IPS-20b (cell line): ENCODE measurements at regions not wholly inside any gene's neighbourhood (a gene's known extent, or its start where the extent isn't known, plus 50 kb on each side); places are given as distances from the start of the nearest gene placed in this dataset.

Experiments used
- H3K27ac ChIP-seq: one replicate; pipeline ENCODE4 v1.5.1; 2013; ENCODE audit warnings: low read length
- H3K27me3 ChIP-seq: 2 replicates; pipeline ENCODE4 v1.6.1; 2013; ENCODE audit warnings: mild to moderate bottlenecking, low read length, inconsistent platforms; ENCODE audit not compliant: insufficient read depth
- H3K36me3 ChIP-seq: 2 replicates; pipeline ENCODE4 v1.6.1; 2013; ENCODE audit warnings: low read depth, mild to moderate bottlenecking, inconsistent platforms, low read length, moderate library complexity; ENCODE audit not compliant: insufficient read depth
- H3K4me1 ChIP-seq: 2 replicates; pipeline ENCODE4 v1.6.1; 2013; ENCODE audit warnings: mild to moderate bottlenecking, control low read depth, inconsistent platforms, low read length, moderate library complexity; ENCODE audit not compliant: insufficient read depth
- H3K4me3 ChIP-seq: 2 replicates; pipeline ENCODE4 v1.5.1; 2013; ENCODE audit warnings: mild to moderate bottlenecking, low read length, inconsistent platforms
- H3K9ac ChIP-seq: 2 replicates; pipeline ENCODE4 v1.6.1; 2013; ENCODE audit warnings: low read depth, mild to moderate bottlenecking, inconsistent platforms, low read length, moderate library complexity
- H3K9me3 ChIP-seq: 2 replicates; pipeline ENCODE4 v1.6.1; 2013; ENCODE audit warnings: mild to moderate bottlenecking, low read depth, low read length, inconsistent platforms; ENCODE audit not compliant: insufficient read depth

DNA sequence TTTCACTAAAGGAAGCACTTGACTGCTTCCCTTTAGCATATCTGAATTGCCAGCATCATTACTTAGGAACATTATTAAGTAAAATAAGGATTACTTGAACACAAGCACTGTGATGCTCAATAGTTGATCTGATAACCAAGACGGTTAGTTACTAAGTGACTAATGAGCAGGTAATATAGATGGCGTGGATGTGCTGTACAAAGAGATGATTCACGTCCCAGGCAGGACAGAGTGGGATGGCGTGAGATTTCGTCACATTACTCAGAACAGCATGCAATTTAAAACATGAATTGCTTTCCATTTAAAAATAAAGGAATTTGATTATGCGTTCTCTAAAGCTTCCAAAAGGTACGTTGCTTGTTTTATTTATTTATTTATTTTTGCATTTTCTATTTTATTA is 240.0 kb upstream of the ARHGEF26 start:
- no peaks in the 10 kb centered on the region for H3K36me3 ChIP-seq
- no peaks in the 10 kb centered on the region for H3K9me3 ChIP-seq
- no peak overlapping the region for H3K27ac ChIP-seq
- no peaks in the 10 kb centered on the region for H3K27me3 ChIP-seq
- no peaks in the 10 kb centered on the region for H3K4me1 ChIP-seq
- no peak overlapping the region for H3K4me3 ChIP-seq
- no peak overlapping the region for H3K9ac ChIP-seq

DNA sequence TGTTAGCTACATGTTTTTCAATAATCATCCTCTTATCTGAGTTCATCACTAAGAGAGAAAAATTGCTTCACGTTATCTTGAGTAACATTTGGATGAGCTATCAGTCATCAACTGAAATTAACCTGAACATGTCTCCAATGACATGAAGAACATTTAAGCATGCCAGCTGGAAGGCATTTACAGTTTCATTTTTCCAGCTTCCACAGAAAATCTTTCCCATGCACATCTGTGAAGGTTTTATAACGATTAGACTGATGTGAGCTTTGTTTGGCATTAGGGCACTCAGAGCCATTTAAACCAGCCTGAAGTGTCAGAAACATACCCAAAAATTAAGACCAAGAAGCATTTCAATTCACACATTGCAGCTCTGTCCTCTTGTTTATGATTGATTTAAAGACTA is 235.8 kb upstream of the ARHGEF26 start:
- Histone ChIP-seq H3K9ac (no peak overlapping the region), H3K27ac (no peak overlapping the region), H3K4me3 (no peak overlapping the region), H3K36me3 (no peaks in the 10 kb centered on the region), H3K4me1 (no peaks in the 10 kb centered on the region), H3K9me3 (no peaks in the 10 kb centered on the region), H3K27me3 (no peaks in the 10 kb centered on the region)

DNA sequence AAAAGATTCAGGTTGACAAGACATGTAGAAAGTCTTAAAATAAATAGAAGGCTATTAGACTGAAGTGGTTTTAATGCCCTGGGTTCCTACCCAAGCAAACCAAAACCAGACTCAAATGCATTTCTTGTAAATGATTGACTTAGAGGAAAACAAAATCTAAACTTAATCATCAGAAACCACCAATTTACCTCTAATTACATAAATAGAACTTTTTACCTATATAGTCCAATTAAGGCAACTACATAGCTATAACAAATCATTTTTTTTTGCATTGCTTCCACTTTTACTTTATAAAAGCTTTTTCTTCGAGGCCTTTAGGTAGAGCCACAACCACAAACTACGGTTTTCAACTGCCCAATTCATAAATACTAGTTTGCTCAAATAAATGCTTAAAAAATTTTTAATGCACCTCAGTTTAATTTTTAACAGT is 231.3 kb upstream of the ARHGEF26 start:
- no peak overlapping the region for H3K4me3 ChIP-seq
- H3K9me3 ChIP-seq = no peaks in the 10 kb centered on the region
- H3K9ac ChIP-seq = no peak overlapping the region
- H3K27me3 ChIP-seq = no peaks in the 10 kb centered on the region
- no peaks in the 10 kb centered on the region for H3K4me1 ChIP-seq
- H3K36me3 ChIP-seq = no peaks in the 10 kb centered on the region
- H3K27ac ChIP-seq = no peak overlapping the region

DNA sequence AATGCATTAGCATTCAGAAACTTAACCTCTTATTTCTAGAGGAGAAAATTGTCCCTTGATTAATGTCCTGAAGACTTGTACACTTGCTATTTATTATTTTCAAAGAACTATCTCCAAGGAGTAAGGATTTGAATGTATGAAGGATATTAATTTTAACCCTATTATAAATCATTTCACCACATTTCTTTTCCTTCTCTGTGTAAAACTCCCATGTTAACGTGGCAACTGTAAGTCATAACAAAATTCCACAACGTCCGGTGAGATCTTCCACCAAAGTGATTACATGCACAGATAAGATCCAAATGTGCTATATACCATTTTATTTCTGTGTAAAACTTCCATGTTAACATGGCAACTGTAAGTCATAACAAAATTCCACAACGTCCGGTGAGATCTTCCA is 229.1 kb upstream of the ARHGEF26 start:
- Histone ChIP-seq H3K4me1 (no peaks in the 10 kb centered on the region), H3K27me3 (no peaks in the 10 kb centered on the region), H3K36me3 (no peaks in the 10 kb centered on the region), H3K4me3 (no peak overlapping the region), H3K9me3 (no peaks in the 10 kb centered on the region), H3K9ac (no peak overlapping the region), H3K27ac (no peak overlapping the region)

DNA sequence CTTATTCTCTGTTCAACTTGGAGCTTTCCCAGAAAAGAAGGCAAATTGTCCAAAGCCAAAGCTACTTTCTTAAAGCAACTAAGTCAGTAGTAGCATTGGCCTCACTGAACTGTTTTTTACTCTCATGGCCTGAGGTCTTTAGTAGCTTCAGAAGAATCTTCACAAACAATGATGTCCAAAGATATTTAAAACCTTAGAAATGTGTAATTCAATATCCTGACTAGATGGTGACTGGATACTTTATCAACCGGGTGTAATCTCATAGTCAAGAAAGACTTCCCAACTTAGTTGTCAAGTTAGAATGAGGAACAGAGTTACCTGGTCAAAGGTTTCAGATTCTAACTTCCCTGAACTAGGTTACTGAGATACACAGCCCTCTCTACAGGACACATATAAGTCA is 226.3 kb upstream of the ARHGEF26 start:
- no peak overlapping the region for H3K27ac ChIP-seq
- H3K36me3 ChIP-seq = no peaks in the 10 kb centered on the region

DNA sequence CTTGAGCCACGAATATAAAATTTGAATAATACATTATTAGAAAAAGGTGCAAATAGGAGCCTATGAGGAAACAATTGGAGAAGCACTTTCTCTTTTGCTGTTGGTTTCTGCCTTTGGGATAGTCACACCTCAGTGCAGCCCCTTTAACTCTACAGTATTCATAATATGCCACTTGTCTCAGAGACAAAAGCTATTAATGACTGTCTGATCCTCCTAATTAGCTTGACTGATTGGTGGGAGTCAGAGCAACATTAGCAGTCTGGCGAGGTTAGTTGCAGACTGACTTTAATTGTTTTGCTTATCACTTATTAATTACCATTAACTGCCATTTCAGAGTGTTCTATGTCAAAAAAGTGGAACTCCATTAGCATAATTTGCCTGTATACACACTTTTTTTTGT is 225.0 kb upstream of the ARHGEF26 start:
- Histone ChIP-seq H3K27me3 (no peaks in the 10 kb centered on the region), H3K36me3 (no peaks in the 10 kb centered on the region), H3K27ac (no peak overlapping the region), H3K4me1 (no peaks in the 10 kb centered on the region), H3K9ac (no peak overlapping the region), H3K4me3 (no peak overlapping the region), H3K9me3 (no peaks in the 10 kb centered on the region)

More for the DNA sequence above, 226.3 kb upstream of the ARHGEF26 start:
- Histone ChIP-seq H3K9ac (no peak overlapping the region), H3K4me3 (no peak overlapping the region), H3K9me3 (no peaks in the 10 kb centered on the region), H3K27me3 (no peaks in the 10 kb centered on the region), H3K4me1 (no peaks in the 10 kb centered on the region)

DNA sequence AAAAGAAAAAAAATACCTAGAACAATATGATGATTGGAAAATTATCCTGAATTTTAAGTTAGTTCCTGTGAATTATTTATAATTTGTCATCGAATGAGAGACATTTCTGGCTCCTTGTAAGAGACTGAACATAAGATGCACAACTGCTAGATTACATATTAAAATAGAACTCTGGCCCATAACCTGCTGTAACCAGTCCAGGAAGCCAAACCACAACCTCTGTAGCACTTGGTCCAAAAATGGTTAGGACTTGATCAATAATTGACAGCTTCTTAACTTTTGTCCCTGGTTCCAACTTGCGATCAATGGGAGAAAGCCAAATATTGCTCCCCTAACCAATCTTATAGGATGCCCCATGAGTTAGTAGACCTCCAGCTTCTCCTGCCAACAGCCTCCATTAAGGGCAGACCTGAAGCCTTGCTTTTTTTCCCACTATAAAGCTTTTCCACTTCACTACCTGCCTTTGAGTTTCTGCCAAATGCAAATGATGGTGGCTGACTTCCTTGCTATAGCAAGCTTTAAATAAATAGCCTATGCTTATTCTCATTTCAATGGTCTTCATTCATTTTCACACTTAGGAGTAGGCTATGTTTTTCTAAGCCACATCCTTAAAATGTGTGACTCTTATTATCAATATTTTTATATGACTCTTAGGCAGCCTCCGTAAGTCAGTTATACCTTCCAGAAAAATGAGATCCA is 224.0 kb upstream of the ARHGEF26 start:
- no peaks in the 10 kb centered on the region for H3K27me3 ChIP-seq

DNA sequence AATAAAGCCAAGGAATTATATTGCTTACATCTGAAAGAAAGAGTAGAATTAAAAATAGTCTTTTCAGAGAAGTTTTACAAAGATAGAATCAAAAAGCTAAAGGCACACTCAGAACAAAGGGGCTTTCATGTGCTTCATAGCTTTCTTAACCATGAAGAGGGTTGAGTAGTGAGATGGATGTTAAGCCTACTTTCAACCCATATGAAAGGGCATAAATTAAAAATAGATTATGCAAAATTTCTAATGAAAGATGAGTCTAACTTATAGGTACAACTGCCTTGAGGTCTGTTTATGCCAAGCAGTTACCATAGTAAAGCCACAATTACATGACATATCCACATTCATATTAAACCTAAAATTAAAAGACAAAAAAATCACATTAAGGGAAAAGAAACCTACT is 223.3 kb upstream of the ARHGEF26 start:
- H3K9me3 ChIP-seq = no peaks in the 10 kb centered on the region
- H3K4me3 ChIP-seq = no peak overlapping the region
- H3K36me3 ChIP-seq = no peaks in the 10 kb centered on the region
- no peak overlapping the region for H3K9ac ChIP-seq
- H3K27me3 ChIP-seq = no peaks in the 10 kb centered on the region
- no peak overlapping the region for H3K27ac ChIP-seq
- no peaks in the 10 kb centered on the region for H3K4me1 ChIP-seq

More for the DNA sequence above, 224.0 kb upstream of the ARHGEF26 start:
- no peaks in the 10 kb centered on the region for H3K4me1 ChIP-seq
- H3K27ac ChIP-seq = no peak overlapping the region
- H3K36me3 ChIP-seq = no peaks in the 10 kb centered on the region
- no peaks in the 10 kb centered on the region for H3K9me3 ChIP-seq
- no peak overlapping the region for H3K4me3 ChIP-seq
- no peak overlapping the region for H3K9ac ChIP-seq

DNA sequence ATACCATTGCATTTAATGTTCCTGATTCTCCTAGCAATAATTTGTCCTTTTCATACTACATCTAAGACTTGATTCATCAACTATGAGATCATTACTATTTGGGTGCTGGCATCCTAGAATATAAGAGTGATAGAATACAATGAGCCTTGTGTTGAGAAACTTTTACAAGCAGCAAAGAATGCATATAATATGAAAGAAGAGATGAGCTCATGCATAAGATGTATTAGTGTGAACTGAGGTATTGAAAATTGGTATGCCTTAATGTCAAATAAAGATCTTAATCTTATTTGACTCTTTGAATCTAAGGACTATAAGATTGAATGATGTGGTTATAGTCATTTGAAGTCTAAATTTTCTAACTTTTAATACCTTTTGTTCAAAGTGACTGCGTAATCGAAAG is 220.0 kb upstream of the ARHGEF26 start:
- no peaks in the 10 kb centered on the region for H3K4me1 ChIP-seq
- no peaks in the 10 kb centered on the region for H3K36me3 ChIP-seq
- no peaks in the 10 kb centered on the region for H3K9me3 ChIP-seq
- H3K9ac ChIP-seq = no peak overlapping the region
- no peaks in the 10 kb centered on the region for H3K27me3 ChIP-seq
- no peak overlapping the region for H3K4me3 ChIP-seq
- no peak overlapping the region for H3K27ac ChIP-seq

DNA sequence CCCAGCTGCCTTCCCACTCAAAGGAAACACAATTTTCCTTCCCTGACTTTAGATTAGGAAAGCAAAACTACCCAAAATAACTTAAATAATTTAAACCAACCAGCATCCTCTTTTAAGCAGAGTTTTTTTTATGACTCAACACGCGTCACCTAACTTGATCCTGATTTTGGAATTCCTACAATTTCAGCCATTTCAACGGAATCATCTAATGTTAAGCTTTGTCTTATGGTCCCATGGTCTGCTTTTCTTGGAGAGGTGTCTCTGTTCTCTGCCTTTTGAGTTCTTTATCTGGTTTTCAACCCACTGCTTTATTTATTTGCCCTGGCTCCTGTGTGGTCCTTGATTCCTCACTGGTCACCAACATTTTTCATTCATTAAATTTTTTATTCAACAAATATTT is 219.2 kb upstream of the ARHGEF26 start:
- no peaks in the 10 kb centered on the region for H3K9me3 ChIP-seq
- no peak overlapping the region for H3K9ac ChIP-seq
- no peaks in the 10 kb centered on the region for H3K4me1 ChIP-seq
- no peak overlapping the region for H3K4me3 ChIP-seq
- H3K27me3 ChIP-seq = no peaks in the 10 kb centered on the region
- no peak overlapping the region for H3K27ac ChIP-seq
- no peaks in the 10 kb centered on the region for H3K36me3 ChIP-seq

DNA sequence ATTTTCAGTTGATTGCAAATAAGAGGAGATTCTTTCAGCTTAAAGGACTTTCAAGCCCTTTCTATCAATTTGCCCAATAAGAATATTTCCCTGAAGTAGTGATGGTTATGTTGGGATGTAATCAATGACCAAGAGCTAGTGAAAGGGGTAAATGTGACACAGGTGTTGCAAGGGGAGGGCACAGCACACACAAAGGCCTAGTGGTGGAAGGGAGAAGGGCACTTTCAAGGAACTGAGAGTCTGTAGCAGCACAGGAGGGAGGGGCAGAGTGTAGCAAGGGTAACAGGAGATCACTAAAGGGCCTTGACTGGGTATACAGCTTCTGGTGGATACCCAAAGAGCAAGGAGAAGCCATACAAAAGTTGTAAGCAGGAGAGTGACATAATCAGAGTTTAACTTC is 217.8 kb upstream of the ARHGEF26 start:
- Histone ChIP-seq H3K27me3 (no peaks in the 10 kb centered on the region), H3K4me3 (no peak overlapping the region), H3K27ac (no peak overlapping the region), H3K4me1 (no peaks in the 10 kb centered on the region), H3K9me3 (no peaks in the 10 kb centered on the region), H3K36me3 (no peaks in the 10 kb centered on the region), H3K9ac (no peak overlapping the region)

DNA sequence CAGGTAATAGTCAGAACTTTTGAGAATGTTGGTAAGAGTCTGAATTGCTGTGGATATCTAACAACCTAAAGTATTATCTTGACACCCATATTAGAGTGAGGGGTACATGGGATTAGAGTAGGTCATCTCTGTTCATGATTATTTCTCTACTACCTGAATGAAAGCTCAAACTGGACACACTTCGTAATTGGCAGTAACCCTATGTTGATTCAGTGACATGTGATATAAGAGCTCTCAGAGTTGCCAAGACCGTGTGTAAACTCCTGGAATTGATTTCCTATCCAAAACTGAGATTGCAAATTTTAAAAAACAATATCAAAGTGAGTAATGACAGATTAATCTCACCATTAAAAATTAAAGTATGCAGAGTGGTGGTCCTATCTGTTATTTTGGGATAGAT is 214.8 kb upstream of the ARHGEF26 start:
- H3K9ac ChIP-seq = no peak overlapping the region
- no peaks in the 10 kb centered on the region for H3K4me1 ChIP-seq
- no peaks in the 10 kb centered on the region for H3K27me3 ChIP-seq
- H3K27ac ChIP-seq = no peak overlapping the region
- no peaks in the 10 kb centered on the region for H3K9me3 ChIP-seq
- no peak overlapping the region for H3K4me3 ChIP-seq
- H3K36me3 ChIP-seq = no peaks in the 10 kb centered on the region
